ENCODE measurements at regions not wholly inside any gene's neighbourhood (a gene's known extent, or its start where the extent isn't known, plus 50 kb on each side); places are given as distances from the start of the nearest gene placed in this dataset.

- no peak overlapping the region for H3K4me3 Mint-ChIP-seq
- no peak for ATAC-seq (ENCODE audit: low read depth)
- intact Hi-C loops (cut with micrococcal nuclease), result no loop called here
- H3K4me1 Mint-ChIP-seq, result no peaks in the 10 kb centered on the region
- no peaks in the 10 kb centered on the region for H3K36me3 Mint-ChIP-seq (ENCODE audit: low read depth)
- DNase-seq, result no peak
- H3K27ac Mint-ChIP-seq, result no peak overlapping the region
- CTCF ChIA-PET, result no interaction called here
- TF ChIP-seq CTCF (IDR thresholded peaks at IDR 0.05), result no peak
- POLR2A ChIA-PET, result no interaction called here
- no peaks in the 10 kb centered on the region for H3K9me3 Mint-ChIP-seq
- no peaks in the 10 kb centered on the region for H3K27me3 Mint-ChIP-seq
Observed at GRCh38 chr1:195951313-195951712, 656.9 kb downstream of the KCNT2 start.

GRCh38 chr1:195948123-195948895 is 659.9 kb downstream of the KCNT2 start:
- POLR2A ChIA-PET, result no interaction called here
- Mint-ChIP-seq H3K9me3 (no peaks in the 10 kb centered on the region), H3K4me3 (no peak overlapping the region), H3K27ac (no peak overlapping the region), H3K36me3 (ENCODE audit: low read depth) (no peaks in the 10 kb centered on the region), H3K4me1 (no peaks in the 10 kb centered on the region), H3K27me3 (no peaks in the 10 kb centered on the region)
- ATAC-seq (ENCODE audit: low read depth) (no peak), DNase-seq (no peak)
- no peak for TF ChIP-seq CTCF (IDR thresholded peaks at IDR 0.05)
- intact Hi-C loops (cut with micrococcal nuclease), result no loop called here
- CTCF ChIA-PET, result no interaction called here

- Mint-ChIP-seq H3K4me3 (no peak overlapping the region), H3K4me1 (no peaks in the 10 kb centered on the region), H3K27me3 (no peaks in the 10 kb centered on the region), H3K36me3 (ENCODE audit: low read depth) (no peaks in the 10 kb centered on the region), H3K27ac (no peak overlapping the region), H3K9me3 (no peaks in the 10 kb centered on the region)
- CTCF ChIA-PET, result no interaction called here
- POLR2A ChIA-PET, result no interaction called here
- intact Hi-C loops (cut with micrococcal nuclease), result no loop called here
- ATAC-seq (ENCODE audit: low read depth) (no peak), DNase-seq (no peak)
- no peak for TF ChIP-seq CTCF (IDR thresholded peaks at IDR 0.05)
Observed at GRCh38 chr1:195946500-195946899, 661.7 kb downstream of the KCNT2 start.

GRCh38 chr1:195941795-195942194 is 666.4 kb downstream of the KCNT2 start:
- H3K27ac Mint-ChIP-seq, result no peak overlapping the region
- no peaks in the 10 kb centered on the region for H3K4me1 Mint-ChIP-seq
- H3K27me3 Mint-ChIP-seq, result no peaks in the 10 kb centered on the region
- H3K36me3 Mint-ChIP-seq (ENCODE audit: low read depth), result no peaks in the 10 kb centered on the region
- DNase-seq (no peak), ATAC-seq (ENCODE audit: low read depth) (no peak)
- TF ChIP-seq CTCF (IDR thresholded peaks at IDR 0.05), result no peak
- no peaks in the 10 kb centered on the region for H3K9me3 Mint-ChIP-seq
- CTCF ChIA-PET, result no interaction called here
- POLR2A ChIA-PET, result no interaction called here
- intact Hi-C loops (cut with micrococcal nuclease), result no loop called here
- H3K4me3 Mint-ChIP-seq, result no peak overlapping the region

- Mint-ChIP-seq H3K9me3 (no peaks in the 10 kb centered on the region), H3K27me3 (no peaks in the 10 kb centered on the region), H3K36me3 (ENCODE audit: low read depth) (no peaks in the 10 kb centered on the region), H3K4me3 (no peak overlapping the region), H3K27ac (no peak overlapping the region), H3K4me1 (no peaks in the 10 kb centered on the region)
- ATAC-seq (ENCODE audit: low read depth), result no peak
- no peak for DNase-seq
- ChIA-PET CTCF (no interaction called here), POLR2A (no interaction called here)
- intact Hi-C loops (cut with micrococcal nuclease), result no loop called here
- TF ChIP-seq CTCF (IDR thresholded peaks at IDR 0.05), result no peak
Observed at GRCh38 chr1:195941314-195941713, 666.9 kb downstream of the KCNT2 start.
